ENCODE measurements at regions not wholly inside any gene's neighbourhood (a gene's known extent, or its start where the extent isn't known, plus 50 kb on each side); places are given as distances from the start of the nearest gene placed in this dataset.

- no peak for TF ChIP-seq CTCF (conservative IDR thresholded peaks at IDR 0.05; ENCODE audit: low read depth, low read length)
- no peak for TF ChIP-seq EZH2 (IDR thresholded peaks at IDR 0.05; ENCODE audit: borderline replicate concordance, low read depth, low read length, poor library complexity, severe bottlenecking)
Observed at GRCh38 chr1:232222614-232223013, 407.3 kb downstream of the SIPA1L2 start.
